Neural progenitor cell (in vitro differentiated cells): ENCODE measurements at regions not wholly inside any gene's neighbourhood (a gene's known extent, or its start where the extent isn't known, plus 50 kb on each side); places are given as distances from the start of the nearest gene placed in this dataset.

Experiments used
- DNase-seq: peaks from one replicate; pipeline ENCODE4 v3.0.0-alpha.2; 2016; ENCODE audit warnings: low spot score
- H2AFZ ChIP-seq: fragments of 200-600 bp; sonication (generic); replicated peaks from 2 replicates; pipeline ENCODE4 v1.6.1; 2016; ENCODE audit warnings: antibody characterized with exemption
- H3F3A ChIP-seq: fragments of 200-600 bp; sonication (generic); 2 replicates; pipeline ENCODE4 v1.6.1; 2016; ENCODE audit warnings: antibody characterized with exemption, low read depth
- H3K27ac ChIP-seq: fragments of 200-600 bp; sonication (generic); 2 replicates; pipeline ENCODE4 v1.5.1; 2016; ENCODE audit warnings: mild to moderate bottlenecking
- H3K27me3 ChIP-seq: fragments of 200-600 bp; sonication (generic); 2 replicates; pipeline ENCODE4 v1.6.1; 2016; ENCODE audit warnings: mild to moderate bottlenecking, moderate library complexity
- H3K36me3 ChIP-seq: fragments of 200-600 bp; sonication (generic); 2 replicates; pipeline ENCODE4 v1.5.1; 2016
- H3K4me1 ChIP-seq: fragments of 200-600 bp; sonication (generic); 2 replicates; pipeline ENCODE4 v1.6.1; 2016; ENCODE audit warnings: mixed run types
- H3K4me2 ChIP-seq: fragments of 200-600 bp; sonication (generic); 2 replicates; pipeline ENCODE4 v1.6.1; 2016
- H3K4me3 ChIP-seq: fragments of 200-600 bp; sonication (generic); 2 replicates; pipeline ENCODE4 v1.5.1; 2016
- H3K79me2 ChIP-seq: fragments of 200-600 bp; sonication (generic); 2 replicates; pipeline ENCODE4 v1.6.1; 2016; ENCODE audit warnings: low read depth
- H3K9ac ChIP-seq: fragments of 200-600 bp; sonication (generic); 2 replicates; pipeline ENCODE4 v1.6.1; 2016
- H3K9me3 ChIP-seq: fragments of 200-600 bp; sonication (generic); 2 replicates; pipeline ENCODE4 v1.5.1; 2016; ENCODE audit warnings: low read depth
- H4K20me1 ChIP-seq: fragments of 200-600 bp; sonication (generic); 2 replicates; pipeline ENCODE4 v1.6.1; 2016; ENCODE audit warnings: low read depth
- H3K27ac Mint-ChIP-seq: 3 replicates; pipeline ENCODE4 v1.8.0; 2021; ENCODE audit warnings: mixed read lengths
- H3K27me3 Mint-ChIP-seq: 2 replicates; pipeline ENCODE4 v1.8.0; 2022; ENCODE audit warnings: low read depth, mild to moderate bottlenecking, inconsistent platforms, moderate library complexity, mixed read lengths; ENCODE audit not compliant: insufficient read depth
- H3K36me3 Mint-ChIP-seq: 3 replicates; pipeline ENCODE4 v1.8.0; 2021; ENCODE audit warnings: mixed read lengths
- H3K4me1 Mint-ChIP-seq: 3 replicates; pipeline ENCODE4 v1.8.0; 2021; ENCODE audit warnings: mixed read lengths
- H3K4me3 Mint-ChIP-seq: 3 replicates; pipeline ENCODE4 v1.8.0; 2021; ENCODE audit warnings: mild to moderate bottlenecking, moderate library complexity, mixed read lengths
- H3K9me3 Mint-ChIP-seq: 3 replicates; pipeline ENCODE4 v1.8.0; 2020; ENCODE audit warnings: mixed read lengths
- CTCF ChIP-seq: fragments of 200-600 bp; sonication (generic); IDR thresholded peaks from 2 replicates; pipeline ENCODE4 v1.5.1; 2017; ENCODE audit warnings: antibody characterized with exemption, mild to moderate bottlenecking
- EZH2 ChIP-seq: fragments of 200-600 bp; sonication (generic); IDR thresholded peaks from 2 replicates; pipeline ENCODE4 v1.6.1; 2017; ENCODE audit warnings: antibody characterized with exemption, mild to moderate bottlenecking, moderate library complexity
- EZH2phosphoT487 ChIP-seq: fragments of 200-600 bp; sonication (generic); IDR thresholded peaks from 2 replicates; pipeline ENCODE4 v1.6.1; 2017; ENCODE audit warnings: antibody characterized with exemption

- Histone ChIP-seq H2AFZ (no peak overlapping the region), H3K4me3 (no peak overlapping the region), H4K20me1 (no peaks in the 10 kb centered on the region), H3K36me3 (no peaks in the 10 kb centered on the region), H3K79me2 (no peaks in the 10 kb centered on the region), H3F3A (no peaks in the 10 kb centered on the region), H3K9me3 (no peaks in the 10 kb centered on the region), H3K4me1 (no peaks in the 10 kb centered on the region), H3K9ac (no peak overlapping the region), H3K27me3 (no peaks in the 10 kb centered on the region), H3K27ac (no peak overlapping the region), H3K4me2 (no peak overlapping the region)
- TF ChIP-seq EZH2 (no peak), EZH2phosphoT487 (no peak), CTCF (no peak)
- no peak overlapping the region for H3K27ac Mint-ChIP-seq
- DNase-seq = no peak
- H3K4me1 Mint-ChIP-seq = no peaks in the 10 kb centered on the region
- H3K36me3 Mint-ChIP-seq = no peaks in the 10 kb centered on the region
- peaks cover 5% of the 10 kb centered on the region for H3K27me3 Mint-ChIP-seq
- H3K4me3 Mint-ChIP-seq = no peak overlapping the region
- H3K9me3 Mint-ChIP-seq = no peaks in the 10 kb centered on the region
These were observed 500.0 kb upstream of the RUNX1 start for GRCh38 chr21:35548904-35549615.

- H3K4me3 Mint-ChIP-seq = no peak overlapping the region
- Histone ChIP-seq H3K79me2 (no peaks in the 10 kb centered on the region), H3K27me3 (no peaks in the 10 kb centered on the region), H3K9ac (no peak overlapping the region), H3F3A (no peaks in the 10 kb centered on the region), H3K9me3 (no peaks in the 10 kb centered on the region), H3K36me3 (no peaks in the 10 kb centered on the region), H4K20me1 (no peaks in the 10 kb centered on the region), H2AFZ (no peak overlapping the region), H3K4me3 (no peak overlapping the region), H3K4me1 (no peaks in the 10 kb centered on the region), H3K4me2 (no peak overlapping the region), H3K27ac (no peak overlapping the region)
- H3K36me3 Mint-ChIP-seq = no peaks in the 10 kb centered on the region
- no peaks in the 10 kb centered on the region for H3K4me1 Mint-ChIP-seq
- H3K27me3 Mint-ChIP-seq = peaks cover 5% of the 10 kb centered on the region
- H3K27ac Mint-ChIP-seq = no peak overlapping the region
- no peak for DNase-seq
- H3K9me3 Mint-ChIP-seq = no peaks in the 10 kb centered on the region
- TF ChIP-seq CTCF = no peak
- no peak for TF ChIP-seq EZH2
- no peak for TF ChIP-seq EZH2phosphoT487
These were observed 499.1 kb upstream of the RUNX1 start for GRCh38 chr21:35547946-35548774.

- Histone ChIP-seq H4K20me1 (no peaks in the 10 kb centered on the region), H3K79me2 (no peaks in the 10 kb centered on the region), H3K36me3 (no peaks in the 10 kb centered on the region), H3K4me1 (no peaks in the 10 kb centered on the region), H3K9me3 (no peaks in the 10 kb centered on the region), H3K27me3 (no peaks in the 10 kb centered on the region), H3K9ac (no peak overlapping the region), H3K27ac (no peak overlapping the region), H3F3A (no peaks in the 10 kb centered on the region), H3K4me3 (no peak overlapping the region), H2AFZ (no peak overlapping the region), H3K4me2 (no peak overlapping the region)
- H3K27ac Mint-ChIP-seq = no peak overlapping the region
- TF ChIP-seq EZH2 (no peak), CTCF (no peak)
- H3K4me1 Mint-ChIP-seq = no peaks in the 10 kb centered on the region
- no peak for DNase-seq
- H3K4me3 Mint-ChIP-seq = no peak overlapping the region
- peaks cover 2% of the 10 kb centered on the region for H3K27me3 Mint-ChIP-seq
- no peaks in the 10 kb centered on the region for H3K36me3 Mint-ChIP-seq
- H3K9me3 Mint-ChIP-seq = no peaks in the 10 kb centered on the region
These were observed 494.6 kb upstream of the RUNX1 start for GRCh38 chr21:35543746-35544145.
